ENCODE measurements at regions not wholly inside any gene's neighbourhood (a gene's known extent, or its start where the extent isn't known, plus 50 kb on each side); places are given as distances from the start of the nearest gene placed in this dataset.

GRCh38 chr1:18015719-18016118, 91.9 kb upstream of the IGSF21 start:
- DNase-seq (ENCODE audit: low spot score) = no peak

- DNase-seq (ENCODE audit: low spot score) = no peak
These were observed 89.2 kb upstream of the IGSF21 start for GRCh38 chr1:18018366-18018765.

- DNase-seq (ENCODE audit: low spot score) = no peak
These were observed 87.4 kb upstream of the IGSF21 start for GRCh38 chr1:18020021-18020817.

GRCh38 chr1:18021242-18021641, 86.4 kb upstream of the IGSF21 start:
- DNase-seq (ENCODE audit: low spot score) = no peak

GRCh38 chr1:18032172-18032859, 75.3 kb upstream of the IGSF21 start:
- no peak for DNase-seq (ENCODE audit: low spot score)

GRCh38 chr1:18035145-18035544, 72.5 kb upstream of the IGSF21 start:
- no peak for DNase-seq (ENCODE audit: low spot score)

GRCh38 chr1:18037651-18038050, 69.9 kb upstream of the IGSF21 start:
- no peak for DNase-seq (ENCODE audit: low spot score)

GRCh38 chr1:18038051-18038450, 69.5 kb upstream of the IGSF21 start:
- no peak for DNase-seq (ENCODE audit: low spot score)

- DNase-seq (ENCODE audit: low spot score) = no peak
These were observed 68.5 kb upstream of the IGSF21 start for GRCh38 chr1:18039102-18039501.

- DNase-seq (ENCODE audit: low spot score) = no peak
These were observed 66.5 kb upstream of the IGSF21 start for GRCh38 chr1:18041102-18041501.

GRCh38 chr1:18041685-18042355, 65.8 kb upstream of the IGSF21 start:
- DNase-seq (ENCODE audit: low spot score) = no peak

- no peak for DNase-seq (ENCODE audit: low spot score)
These were observed 63.7 kb upstream of the IGSF21 start for GRCh38 chr1:18043871-18044270.

- DNase-seq (ENCODE audit: low spot score) = no peak
These were observed 62.4 kb upstream of the IGSF21 start for GRCh38 chr1:18045203-18045602.

- DNase-seq (ENCODE audit: low spot score) = no peak
These were observed 62.0 kb upstream of the IGSF21 start for GRCh38 chr1:18045621-18046020.

- DNase-seq (ENCODE audit: low spot score) = no peak
These were observed 60.5 kb upstream of the IGSF21 start for GRCh38 chr1:18047122-18047521.

- DNase-seq (ENCODE audit: low spot score) = no peak
These were observed 58.4 kb upstream of the IGSF21 start for GRCh38 chr1:18049228-18049627.

GRCh38 chr1:18052671-18053070, 54.9 kb upstream of the IGSF21 start:
- no peak for DNase-seq (ENCODE audit: low spot score)

GRCh38 chr1:18055156-18055555, 52.4 kb upstream of the IGSF21 start:
- DNase-seq (ENCODE audit: low spot score) = no peak

GRCh38 chr1:18056545-18056944, 51.1 kb upstream of the IGSF21 start:
- DNase-seq (ENCODE audit: low spot score) = no peak

- no peak for DNase-seq (ENCODE audit: low spot score)
These were observed 50.0 kb upstream of the IGSF21 start for GRCh38 chr1:18057623-18058022.
